GM21825 (cell line): ENCODE measurements at regions not wholly inside any gene's neighbourhood (a gene's known extent, or its start where the extent isn't known, plus 50 kb on each side); places are given as distances from the start of the nearest gene placed in this dataset.
"Not testable (repeated sequence)": the region's sequence is repeated elsewhere in the genome, so short reads cannot be mapped to it uniquely, and the experiment has no call there.

Source experiments
- ATAC-seq: cut with Tn5 transposase; IDR thresholded peaks from one replicate; pipeline ENCODE4 v1.9.1; 2021; ENCODE audit warnings: mild to moderate bottlenecking, moderate library complexity; ENCODE audit not compliant: unreplicated experiment

GRCh38 chr1:38672692-38673091, 186.9 kb downstream of the RRAGC start:
- ATAC-seq, result no peak

GRCh38 chr1:38671221-38671620, 188.4 kb downstream of the RRAGC start:
- no peak for ATAC-seq

DNA sequence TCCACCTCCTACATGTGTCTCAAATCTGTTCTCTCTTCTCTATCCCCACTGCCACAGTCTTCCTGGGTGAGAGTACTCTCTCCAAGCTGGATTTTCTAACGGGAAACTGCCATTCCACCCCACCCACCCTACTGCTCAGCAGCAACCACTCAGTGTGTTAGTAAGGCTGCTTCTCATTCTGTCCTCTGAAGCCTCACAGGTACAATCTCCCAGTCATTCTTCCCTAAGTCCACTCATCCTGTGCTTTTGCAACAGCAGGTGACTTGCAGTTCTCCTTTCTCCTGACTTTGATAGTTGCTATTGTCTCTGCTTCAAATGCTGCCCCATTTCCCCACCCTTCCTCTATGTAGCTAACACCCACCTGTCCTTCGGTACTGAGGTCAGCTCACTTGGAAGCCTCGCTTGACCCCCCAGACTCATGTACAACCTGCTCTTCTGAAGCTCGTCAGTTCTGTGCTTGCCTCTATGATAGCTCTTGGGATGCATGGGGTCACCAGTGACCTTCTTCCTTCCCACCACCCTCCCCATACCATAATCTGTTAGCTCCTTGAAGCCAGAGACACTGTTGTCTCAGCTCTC, 188.9 kb downstream of the RRAGC start:
- no peak for ATAC-seq

- ATAC-seq, result no peak
These were observed 191.9 kb downstream of the RRAGC start for GRCh38 chr1:38667626-38668025.

DNA sequence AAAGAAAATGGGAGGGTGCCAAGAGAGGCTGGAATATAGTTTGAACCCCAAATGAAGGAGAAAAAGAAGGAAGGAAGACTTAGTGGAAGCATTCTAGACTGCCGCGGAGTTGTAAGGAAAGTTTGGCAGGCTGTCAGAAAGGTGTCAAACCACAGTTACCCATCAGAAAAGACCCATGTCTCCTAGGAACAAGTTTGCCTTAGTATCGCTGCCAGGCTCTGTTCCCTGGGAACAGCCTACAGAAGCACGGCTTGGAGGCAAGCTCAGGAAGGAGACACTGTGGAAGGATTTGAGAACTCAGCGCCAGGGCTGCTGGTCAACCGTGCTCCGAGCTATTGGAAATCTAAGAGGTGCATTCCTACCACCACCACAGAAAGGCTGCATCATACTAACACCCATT, 197.4 kb downstream of the RRAGC start:
- ATAC-seq, result no peak

- ATAC-seq, result no peak
These were observed 200.7 kb downstream of the RRAGC start for GRCh38 chr1:38658883-38659282.

- ATAC-seq, result no peak
These were observed 201.7 kb downstream of the RRAGC start for GRCh38 chr1:38657873-38658272.

DNA sequence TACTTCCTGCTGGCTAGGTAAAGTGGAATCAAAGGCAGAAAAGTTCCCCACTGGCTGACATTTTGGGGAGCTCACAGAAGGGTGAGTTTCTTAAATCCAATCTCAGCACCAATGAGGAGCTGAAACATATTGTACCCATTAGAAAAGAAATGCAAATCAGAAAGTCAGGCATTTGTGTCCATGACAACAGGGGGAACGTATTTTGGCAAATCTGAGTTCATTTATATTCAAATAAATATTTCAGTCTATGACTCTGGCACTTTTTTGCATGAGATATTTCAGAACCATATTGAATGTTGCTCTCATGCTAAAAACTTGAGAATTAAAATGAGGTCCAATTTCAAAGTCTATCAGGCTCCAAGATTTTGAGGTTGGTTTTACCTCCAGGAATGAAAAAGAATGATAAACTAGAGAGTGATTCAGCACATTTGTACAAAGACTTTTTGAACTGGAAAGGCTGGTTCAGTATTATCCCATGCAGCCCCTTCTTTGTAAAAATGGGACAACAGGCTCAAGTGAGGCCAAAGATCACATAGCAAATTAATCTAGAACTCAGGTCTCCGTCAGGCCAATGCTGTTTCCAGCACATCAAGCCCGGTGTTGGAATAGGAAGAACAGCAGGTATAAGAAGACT, 202.2 kb downstream of the RRAGC start:
- ATAC-seq, result no peak

- no peak for ATAC-seq
These were observed 202.8 kb downstream of the RRAGC start for GRCh38 chr1:38656726-38657125.

DNA sequence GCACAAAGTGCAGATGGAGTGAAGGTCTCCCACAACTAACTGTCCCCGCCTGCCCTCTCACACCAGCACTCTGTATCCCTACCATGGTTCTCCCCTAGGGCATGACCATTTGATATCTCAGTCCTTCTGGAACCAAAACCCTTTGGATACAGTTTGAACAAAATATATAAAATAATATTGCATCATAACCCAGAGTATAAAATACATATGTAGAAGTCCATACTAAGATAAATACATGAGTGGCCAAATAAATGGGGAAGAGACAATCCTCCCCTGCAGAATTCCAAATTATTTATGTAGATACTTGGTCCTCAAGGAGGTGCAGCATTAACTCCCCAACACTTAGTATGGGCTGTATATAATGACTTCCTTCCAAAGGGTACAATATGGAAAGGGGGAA, 207.4 kb downstream of the RRAGC start:
- no peak for ATAC-seq

- no peak for ATAC-seq
These were observed 207.9 kb downstream of the RRAGC start for GRCh38 chr1:38651669-38652068.

GRCh38 chr1:38648417-38648816, 211.2 kb downstream of the RRAGC start:
- ATAC-seq, result no peak

DNA sequence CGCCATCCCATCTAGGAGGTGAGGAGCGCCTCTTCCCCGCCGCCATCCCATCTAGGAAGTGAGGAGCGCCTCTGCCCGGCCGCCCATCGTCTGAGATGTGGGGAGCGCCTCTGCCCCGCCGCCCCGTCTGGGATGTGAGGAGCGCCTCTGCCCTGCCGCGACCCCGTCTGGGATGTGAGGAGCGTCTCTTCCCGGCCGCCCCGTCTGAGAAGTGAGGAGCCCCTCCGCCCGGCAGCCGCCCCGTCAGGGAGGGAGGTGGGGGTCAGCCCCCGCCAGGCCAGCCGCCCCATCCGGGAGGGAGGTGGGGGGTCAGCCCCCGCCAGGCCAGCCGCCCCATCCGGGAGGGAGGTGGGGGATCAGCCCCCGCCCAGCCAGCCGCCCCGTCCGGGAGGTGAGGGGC, 212.2 kb downstream of the RRAGC start:
- not testable (repeated sequence) for ATAC-seq

DNA sequence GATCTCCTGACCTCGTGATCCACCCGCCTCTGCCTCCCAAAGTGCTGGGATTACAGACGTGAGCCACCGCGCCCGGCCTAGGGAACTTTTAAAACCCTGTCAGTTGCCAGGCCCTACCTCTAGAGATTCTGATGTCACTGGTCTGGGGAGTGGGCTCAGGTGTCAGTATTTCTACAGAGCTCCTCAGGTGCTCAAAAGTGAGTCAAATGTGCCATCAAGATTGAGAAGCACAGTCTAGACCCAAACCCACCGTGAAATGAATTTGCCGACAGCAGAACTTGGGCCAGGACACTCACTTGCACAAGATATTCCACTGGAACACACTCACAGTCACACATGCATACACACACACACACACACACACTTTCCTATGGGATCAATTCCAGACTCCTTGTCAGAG, 215.5 kb downstream of the RRAGC start:
- ATAC-seq, result no peak

GRCh38 chr1:38641661-38642060, 217.9 kb downstream of the RRAGC start:
- no peak for ATAC-seq

GRCh38 chr1:38640371-38640770, 219.2 kb downstream of the RRAGC start:
- ATAC-seq, result no peak

DNA sequence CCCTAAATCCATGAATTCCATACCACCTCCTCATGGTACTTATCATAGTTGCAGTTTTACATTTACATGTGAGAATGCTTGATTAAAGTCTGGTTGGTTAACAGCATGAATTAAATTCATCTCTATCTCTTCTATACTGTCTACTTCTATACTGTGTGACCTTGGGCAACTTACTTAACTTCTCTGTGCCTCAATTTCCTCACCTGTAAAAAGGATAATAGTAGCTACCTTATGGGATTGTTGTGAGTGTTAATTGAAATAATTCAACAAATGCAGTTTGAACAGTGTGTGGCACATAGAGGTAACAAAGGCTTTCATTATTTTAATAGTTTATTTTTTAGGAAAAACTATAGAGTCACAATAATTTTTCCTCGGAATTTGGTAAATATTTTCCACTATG, 231.3 kb downstream of the RRAGC start:
- no peak for ATAC-seq

- no peak for ATAC-seq
These were observed 233.6 kb downstream of the RRAGC start for GRCh38 chr1:38625939-38626338.

DNA sequence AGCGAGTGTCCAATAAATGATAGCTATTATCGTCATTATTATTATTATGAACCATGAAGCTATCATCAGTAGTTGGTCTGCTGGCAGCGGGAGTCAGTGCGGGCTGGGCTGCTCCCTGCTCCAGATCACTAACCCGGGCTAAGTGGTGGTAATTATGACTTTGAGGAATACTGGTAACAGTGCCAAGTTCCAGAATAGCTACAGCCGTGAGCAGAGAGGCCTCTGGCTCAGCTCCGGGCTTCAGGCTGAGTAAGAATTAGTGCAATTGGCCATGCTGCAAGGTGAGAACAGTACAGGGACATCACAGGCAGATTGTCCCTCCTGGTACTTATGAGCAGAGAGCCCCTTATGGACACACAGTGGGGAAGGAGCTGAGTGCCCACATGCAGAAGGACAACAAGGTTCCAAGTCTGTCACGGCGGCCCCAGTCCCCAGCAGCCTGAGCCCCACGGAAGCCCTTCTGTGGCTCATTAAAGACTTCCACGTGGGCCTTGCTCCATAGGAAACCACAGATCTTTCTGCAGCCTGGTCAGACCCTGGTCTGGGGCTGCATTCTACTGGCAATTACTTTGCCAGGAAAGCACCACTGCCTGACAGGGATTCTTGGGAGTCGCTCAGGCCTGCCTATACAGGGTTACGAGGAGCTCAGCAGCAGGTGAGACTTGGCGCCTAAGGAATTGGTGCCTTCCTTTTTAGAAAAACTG, 235.1 kb downstream of the RRAGC start:
- no peak for ATAC-seq

DNA sequence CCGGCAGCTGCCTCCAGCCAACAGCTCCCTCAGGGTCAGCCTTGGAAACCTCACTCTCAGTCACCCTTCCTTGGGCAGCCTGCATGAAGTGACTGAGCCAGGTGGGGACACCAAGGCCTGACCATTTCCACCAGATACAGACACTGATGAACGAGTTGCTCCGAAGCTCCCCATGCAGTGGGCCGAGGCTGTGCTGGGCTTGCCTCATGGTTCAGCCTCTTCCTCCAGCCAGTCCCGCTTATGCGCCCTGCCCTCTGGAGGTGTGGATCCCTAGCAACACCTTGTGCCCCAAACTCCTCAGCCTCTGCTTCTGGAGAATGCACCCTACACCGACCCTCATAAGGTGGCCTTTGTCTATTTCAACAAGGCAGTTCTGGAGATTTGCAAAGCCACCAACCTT, 236.0 kb downstream of the RRAGC start:
- ATAC-seq, result no peak

DNA sequence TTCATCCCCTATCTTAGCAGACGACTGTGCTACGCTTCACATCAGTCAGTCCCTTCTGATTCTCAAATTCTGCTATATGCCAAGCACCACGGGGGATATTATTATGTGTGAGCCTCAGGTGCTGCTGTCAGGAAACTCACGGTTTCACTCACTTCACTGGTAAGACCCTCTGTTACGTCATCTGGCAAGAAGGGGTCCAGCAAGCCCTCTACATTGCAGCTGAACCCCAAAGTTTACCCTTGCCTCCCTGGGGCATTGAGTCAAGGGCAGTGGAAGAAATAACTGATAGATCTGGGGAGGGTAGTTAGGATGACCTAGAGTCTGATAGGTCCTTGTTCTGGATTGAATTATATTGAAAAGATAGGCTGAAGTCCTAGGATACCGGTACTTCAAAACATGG, 237.4 kb downstream of the RRAGC start:
- no peak for ATAC-seq

DNA sequence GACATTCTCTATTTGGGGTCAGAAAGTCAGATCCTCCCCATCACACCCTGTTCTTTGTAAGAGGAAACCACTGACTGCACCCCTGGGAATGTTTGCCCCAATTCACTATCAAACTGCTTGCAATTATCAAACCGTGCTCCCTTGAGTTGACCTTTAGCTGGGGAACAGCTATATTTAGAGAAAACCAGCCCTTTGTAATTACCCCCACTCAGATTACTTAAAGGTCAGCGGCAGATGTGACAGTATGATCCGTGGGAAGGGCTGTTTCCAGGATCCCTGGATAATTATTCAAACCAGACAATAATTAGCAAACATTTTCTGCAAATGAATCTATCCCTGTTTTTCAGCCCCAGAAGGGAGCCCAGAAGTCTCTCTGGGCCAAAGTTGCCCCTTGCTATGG, 242.7 kb downstream of the RRAGC start:
- ATAC-seq, result no peak

GRCh38 chr1:38615680-38616079, 243.9 kb downstream of the RRAGC start:
- no peak for ATAC-seq
